Glutamatergic neuron (in vitro differentiated cells): ENCODE measurements at regions not wholly inside any gene's neighbourhood (a gene's known extent, or its start where the extent isn't known, plus 50 kb on each side); places are given as distances from the start of the nearest gene placed in this dataset.
"Not testable (repeated sequence)": the region's sequence is repeated elsewhere in the genome, so short reads cannot be mapped to it uniquely, and the experiment has no call there.

Experiments
- DNase-seq: peaks from one replicate; pipeline ENCODE4 v3.0.0; 2022
- H3K27ac Mint-ChIP-seq: one replicate; pipeline ENCODE4 v1.8.0; 2020; ENCODE audit warnings: mild to moderate bottlenecking, mixed read lengths, inconsistent platforms; ENCODE audit not compliant: unreplicated experiment
- H3K27me3 Mint-ChIP-seq: one replicate; pipeline ENCODE4 v1.8.0; 2020; ENCODE audit warnings: mild to moderate bottlenecking, moderate library complexity, mixed read lengths, inconsistent platforms; ENCODE audit not compliant: unreplicated experiment
- H3K36me3 Mint-ChIP-seq: one replicate; pipeline ENCODE4 v1.8.0; 2020; ENCODE audit warnings: mild to moderate bottlenecking, mixed read lengths, inconsistent platforms; ENCODE audit not compliant: unreplicated experiment
- H3K4me1 Mint-ChIP-seq: one replicate; pipeline ENCODE4 v1.8.0; 2020; ENCODE audit warnings: mild to moderate bottlenecking, low read depth, mixed read lengths, inconsistent platforms; ENCODE audit not compliant: unreplicated experiment
- H3K4me3 Mint-ChIP-seq: one replicate; pipeline ENCODE4 v1.8.0; 2020; ENCODE audit warnings: mild to moderate bottlenecking, mixed read lengths, inconsistent platforms; ENCODE audit not compliant: unreplicated experiment
- H3K9me3 Mint-ChIP-seq: one replicate; pipeline ENCODE4 v1.8.0; 2020; ENCODE audit warnings: mild to moderate bottlenecking, moderate library complexity, mixed read lengths, inconsistent platforms; ENCODE audit not compliant: unreplicated experiment
- TF ChIP-seq, protein P1 (sequence below): fragments of 200-600 bp; sonication (generic); IDR thresholded peaks from one replicate; pipeline ENCODE4 v1.5.0; 2021; ENCODE audit not compliant: partially characterized antibody, unreplicated experiment

DNA sequence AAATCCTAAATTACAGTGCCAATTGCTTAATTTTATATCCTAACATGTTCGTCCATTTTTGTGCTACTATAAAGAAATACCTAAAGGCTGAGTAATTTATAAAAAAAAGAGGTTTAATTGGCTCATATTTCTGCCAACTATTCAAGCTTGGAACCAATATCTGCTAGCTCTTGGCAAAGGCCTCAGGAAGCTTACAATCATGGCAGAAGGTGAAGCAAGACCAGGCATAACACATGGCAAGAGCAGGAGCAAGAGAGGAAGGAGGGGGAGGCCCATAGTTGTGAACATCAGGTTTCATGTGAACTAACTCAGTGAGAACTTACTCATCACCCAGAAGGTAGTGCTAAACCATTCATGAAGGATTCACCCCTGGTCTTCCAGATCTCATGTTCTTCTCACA is 494.3 kb downstream of the CCER1 start:
- Mint-ChIP-seq H3K27ac (no peak overlapping the region), H3K4me3 (no peak overlapping the region), H3K27me3 (no peaks in the 10 kb centered on the region), H3K36me3 (no peaks in the 10 kb centered on the region), H3K4me1 (no peaks in the 10 kb centered on the region), H3K9me3 (no peaks in the 10 kb centered on the region)
- no peak for DNase-seq
- TF ChIP-seq, protein P1, sequence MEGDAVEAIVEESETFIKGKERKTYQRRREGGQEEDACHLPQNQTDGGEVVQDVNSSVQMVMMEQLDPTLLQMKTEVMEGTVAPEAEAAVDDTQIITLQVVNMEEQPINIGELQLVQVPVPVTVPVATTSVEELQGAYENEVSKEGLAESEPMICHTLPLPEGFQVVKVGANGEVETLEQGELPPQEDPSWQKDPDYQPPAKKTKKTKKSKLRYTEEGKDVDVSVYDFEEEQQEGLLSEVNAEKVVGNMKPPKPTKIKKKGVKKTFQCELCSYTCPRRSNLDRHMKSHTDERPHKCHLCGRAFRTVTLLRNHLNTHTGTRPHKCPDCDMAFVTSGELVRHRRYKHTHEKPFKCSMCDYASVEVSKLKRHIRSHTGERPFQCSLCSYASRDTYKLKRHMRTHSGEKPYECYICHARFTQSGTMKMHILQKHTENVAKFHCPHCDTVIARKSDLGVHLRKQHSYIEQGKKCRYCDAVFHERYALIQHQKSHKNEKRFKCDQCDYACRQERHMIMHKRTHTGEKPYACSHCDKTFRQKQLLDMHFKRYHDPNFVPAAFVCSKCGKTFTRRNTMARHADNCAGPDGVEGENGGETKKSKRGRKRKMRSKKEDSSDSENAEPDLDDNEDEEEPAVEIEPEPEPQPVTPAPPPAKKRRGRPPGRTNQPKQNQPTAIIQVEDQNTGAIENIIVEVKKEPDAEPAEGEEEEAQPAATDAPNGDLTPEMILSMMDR, result no peak

DNA sequence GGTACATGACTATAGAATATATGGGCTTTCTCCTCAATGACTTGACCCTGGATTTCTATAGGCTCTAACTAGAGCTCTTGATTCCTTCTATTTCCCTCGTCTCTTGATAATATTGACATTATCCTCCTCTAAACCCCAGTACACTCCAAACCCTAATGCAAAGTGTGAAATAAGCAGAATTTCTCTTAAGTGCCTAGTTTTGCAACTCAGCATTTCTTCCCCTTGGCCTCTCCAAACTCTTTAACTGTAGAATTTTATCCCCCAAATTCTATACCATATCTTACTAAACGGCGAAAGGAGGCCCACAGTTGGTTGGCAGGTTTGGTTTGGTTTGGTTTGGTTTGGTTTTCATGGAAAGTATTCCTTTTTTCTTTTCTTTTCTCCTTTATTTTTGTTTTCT is 498.7 kb downstream of the CCER1 start:
- no peak for DNase-seq
- Mint-ChIP-seq H3K9me3 (no peaks in the 10 kb centered on the region), H3K4me1 (no peaks in the 10 kb centered on the region), H3K27ac (no peak overlapping the region), H3K27me3 (no peaks in the 10 kb centered on the region), H3K36me3 (no peaks in the 10 kb centered on the region), H3K4me3 (no peak overlapping the region)
- TF ChIP-seq, protein P1, result no peak

DNA sequence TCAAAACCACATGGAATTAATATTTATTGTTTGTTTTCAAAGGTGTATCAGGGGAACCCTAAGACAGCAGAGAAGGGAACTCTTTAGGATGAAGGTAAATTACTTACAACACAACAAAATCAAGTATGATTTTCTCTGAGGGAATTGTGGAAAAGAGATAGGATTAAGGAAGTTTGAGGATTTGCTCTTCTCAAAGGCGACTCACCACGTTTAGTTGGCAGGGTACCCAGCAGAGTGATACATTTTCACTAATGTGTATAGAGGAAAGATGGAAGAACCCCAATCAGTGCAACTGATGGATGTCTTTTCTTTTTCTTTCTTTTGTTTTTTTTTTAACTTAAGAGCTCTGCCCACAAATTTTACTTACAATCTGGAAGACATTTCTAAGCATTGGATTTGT is 499.2 kb downstream of the CCER1 start:
- H3K9me3 Mint-ChIP-seq, result no peaks in the 10 kb centered on the region
- no peaks in the 10 kb centered on the region for H3K36me3 Mint-ChIP-seq
- DNase-seq, result no peak
- no peak overlapping the region for H3K27ac Mint-ChIP-seq
- TF ChIP-seq, protein P1, result no peak
- H3K4me1 Mint-ChIP-seq, result no peaks in the 10 kb centered on the region
- no peak overlapping the region for H3K4me3 Mint-ChIP-seq
- no peaks in the 10 kb centered on the region for H3K27me3 Mint-ChIP-seq

DNA sequence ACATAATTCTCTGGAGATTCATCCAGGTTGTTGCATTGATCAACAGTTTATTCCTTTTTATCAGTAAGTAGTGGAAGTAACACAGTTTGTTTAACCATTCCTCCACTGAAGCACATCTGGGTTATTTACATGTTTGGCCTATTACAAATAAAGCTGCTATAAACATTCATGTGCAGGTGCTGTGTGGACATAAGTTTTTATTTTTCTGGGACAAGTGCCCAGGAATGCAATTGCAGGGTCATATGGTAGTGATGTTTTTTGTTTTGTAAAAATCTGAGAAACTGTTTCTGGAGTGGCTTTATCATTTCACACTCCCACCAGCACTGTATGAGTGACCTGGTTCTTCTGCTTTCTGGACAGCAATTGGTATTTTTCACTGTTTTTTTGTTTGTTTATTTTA is 505.4 kb downstream of the CCER1 start:
- no peaks in the 10 kb centered on the region for H3K36me3 Mint-ChIP-seq
- H3K4me1 Mint-ChIP-seq, result no peaks in the 10 kb centered on the region
- TF ChIP-seq, protein P1, result no peak
- no peak overlapping the region for H3K27ac Mint-ChIP-seq
- no peak overlapping the region for H3K4me3 Mint-ChIP-seq
- H3K9me3 Mint-ChIP-seq, result no peaks in the 10 kb centered on the region
- DNase-seq, result no peak
- peaks cover 2% of the 10 kb centered on the region for H3K27me3 Mint-ChIP-seq

DNA sequence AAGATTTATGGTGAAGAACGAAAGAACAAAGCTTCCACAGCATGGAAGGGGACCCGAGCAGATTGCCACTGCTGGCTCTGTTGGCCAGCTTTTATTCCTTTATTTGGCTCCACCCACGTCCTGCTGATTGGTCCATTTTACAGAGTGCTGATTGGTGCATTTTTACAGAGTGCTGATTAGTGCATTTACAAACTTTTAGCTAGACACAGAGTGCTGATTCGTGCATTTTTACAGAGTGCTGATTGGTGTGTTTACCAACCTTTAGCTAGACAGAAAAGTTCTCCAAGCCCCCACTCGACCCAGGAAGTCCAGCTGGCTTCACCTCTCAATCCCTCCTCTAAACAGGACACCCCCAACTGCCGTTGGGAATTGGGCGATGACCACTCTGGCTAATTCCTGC is 511.5 kb downstream of the CCER1 start:
- not testable (repeated sequence) for H3K4me1 Mint-ChIP-seq, H3K27ac Mint-ChIP-seq, H3K36me3 Mint-ChIP-seq, DNase-seq, H3K27me3 Mint-ChIP-seq, H3K4me3 Mint-ChIP-seq, H3K9me3 Mint-ChIP-seq

DNA sequence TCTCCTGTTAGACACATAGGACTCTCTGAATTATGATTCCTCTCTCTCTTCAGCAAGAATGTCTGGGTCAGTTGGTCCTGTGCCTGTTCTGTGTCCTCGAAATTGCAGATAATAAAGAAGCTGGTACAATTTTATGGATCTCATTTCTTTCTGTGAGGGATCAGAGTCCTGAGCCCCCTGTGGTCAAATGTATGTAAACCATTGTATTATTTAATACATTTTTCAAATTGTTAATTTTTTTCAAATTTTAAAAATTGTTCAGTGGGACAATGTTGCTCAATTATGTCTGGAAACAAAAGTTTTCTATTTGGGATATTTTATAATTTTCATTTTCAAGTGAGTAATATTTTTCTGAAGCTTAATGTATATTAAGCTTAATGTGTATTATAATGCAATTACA is 513.5 kb downstream of the CCER1 start:
- H3K27me3 Mint-ChIP-seq, result no peaks in the 10 kb centered on the region
- H3K9me3 Mint-ChIP-seq, result no peaks in the 10 kb centered on the region
- TF ChIP-seq, protein P1, result peak; percentile 56
- peaks cover 5% of the 10 kb centered on the region for H3K36me3 Mint-ChIP-seq
- no peaks in the 10 kb centered on the region for H3K4me1 Mint-ChIP-seq
- no peak overlapping the region for H3K27ac Mint-ChIP-seq
- DNase-seq, result no peak
- no peak overlapping the region for H3K4me3 Mint-ChIP-seq
